AG04449 (cell line): ENCODE measurements at regions not wholly inside any gene's neighbourhood (a gene's known extent, or its start where the extent isn't known, plus 50 kb on each side); places are given as distances from the start of the nearest gene placed in this dataset.
"Not testable (repeated sequence)": the region's sequence is repeated elsewhere in the genome, so short reads cannot be mapped to it uniquely, and the experiment has no call there.

Source experiments
- CTCF ChIA-PET: fragments of 350-600 bp; formaldehyde crosslinking; extraction: SDS; loops from one replicate; lab custom pipeline; 2021; ENCODE audit warnings: antibody characterized with exemption; lab: Yijun Ruan, JAX
- POLR2A ChIA-PET: fragments of 400-600, 350-600 bp; formaldehyde crosslinking; extraction: SDS; loops from one replicate; lab custom pipeline; 2020; ENCODE audit warnings: antibody characterized with exemption, inconsistent platforms; lab: Yijun Ruan, JAX
- DNase-seq: peaks from one replicate; pipeline ENCODE4 v3.0.0-alpha.2; 2010; ENCODE audit warnings: low read depth, low spot score
- H3K4me3 ChIP-seq: 2 replicates; pipeline ENCODE4 v1.5.1; 2011; ENCODE audit warnings: low read depth, mild to moderate bottlenecking, control low read depth, low read length
- CTCF ChIP-seq: IDR thresholded peaks from one replicate; pipeline ENCODE4 v1.5.1; 2011; ENCODE audit warnings: mild to moderate bottlenecking, moderate library complexity, low read length, control low read depth, inconsistent platforms; ENCODE audit not compliant: insufficient read depth; ENCODE audit errors: missing control alignments

- DNase-seq, result no peak
- no peak for TF ChIP-seq CTCF
- ChIA-PET POLR2A (no interaction called here), CTCF (no interaction called here)
- H3K4me3 ChIP-seq, result no peak overlapping the region
Observed at GRCh38 chr3:166275024-166275390, 437.8 kb upstream of the BCHE start.

- DNase-seq, result no peak
- ChIA-PET POLR2A (no interaction called here), CTCF (no interaction called here)
- no peak for TF ChIP-seq CTCF
- H3K4me3 ChIP-seq, result no peak overlapping the region
Observed at GRCh38 chr3:166274351-166275023, 437.3 kb upstream of the BCHE start.

GRCh38 chr3:166270429-166270828 lies 433.2 kb upstream of the BCHE start:
- DNase-seq, result no peak
- H3K4me3 ChIP-seq, result no peak overlapping the region
- ChIA-PET CTCF (no interaction called here), POLR2A (no interaction called here)
- TF ChIP-seq CTCF, result no peak

GRCh38 chr3:166265153-166265552 lies 427.9 kb upstream of the BCHE start:
- CTCF ChIA-PET, result no interaction called here
- no peak for DNase-seq
- H3K4me3 ChIP-seq, result no peak overlapping the region
- no peak for TF ChIP-seq CTCF
- POLR2A ChIA-PET, result no interaction called here

- DNase-seq, result no peak
- TF ChIP-seq CTCF, result no peak
- POLR2A ChIA-PET, result no interaction called here
- H3K4me3 ChIP-seq, result no peak overlapping the region
- CTCF ChIA-PET, result no interaction called here
Observed at GRCh38 chr3:166263460-166263859, 426.2 kb upstream of the BCHE start.

- DNase-seq, POLR2A ChIA-PET, CTCF ChIA-PET, H3K4me3 ChIP-seq: not testable (repeated sequence)
Observed at GRCh38 chr3:166258293-166258850, 421.1 kb upstream of the BCHE start.

- ChIA-PET CTCF (no interaction called here), POLR2A (no interaction called here)
- no peak overlapping the region for H3K4me3 ChIP-seq
- no peak for DNase-seq
- no peak for TF ChIP-seq CTCF
Observed at GRCh38 chr3:166257715-166258114, 420.5 kb upstream of the BCHE start.
